Suppressor macrophage treated with lipopolysaccharide for 4 hours (primary cell): ENCODE measurements at regions not wholly inside any gene's neighbourhood (a gene's known extent, or its start where the extent isn't known, plus 50 kb on each side); places are given as distances from the start of the nearest gene placed in this dataset.

ENCODE experiments used
- DNase-seq: peaks from one replicate; pipeline ENCODE4 v3.0.0-alpha.2; 2020

GRCh38 chr10:43754569-43755260 is 106.0 kb upstream of the ZNF32 start:
- no peak for DNase-seq

GRCh38 chr10:43753397-43754061 is 104.8 kb upstream of the ZNF32 start:
- DNase-seq = no peak

- no peak for DNase-seq
Measured at GRCh38 chr10:43752682-43753081, 104.0 kb upstream of the ZNF32 start.

- no peak for DNase-seq
Measured at GRCh38 chr10:43751646-43752045, 103.0 kb upstream of the ZNF32 start.

- no peak for DNase-seq
Measured at GRCh38 chr10:43749940-43750552, 101.4 kb upstream of the ZNF32 start.

GRCh38 chr10:43749145-43749576 is 100.5 kb upstream of the ZNF32 start:
- no peak for DNase-seq

- no peak for DNase-seq
Measured at GRCh38 chr10:43748560-43748959, 99.9 kb upstream of the ZNF32 start.

- no peak for DNase-seq
Measured at GRCh38 chr10:43746906-43747305, 98.2 kb upstream of the ZNF32 start.

- DNase-seq = no peak
Measured at GRCh38 chr10:43739161-43739560, 90.5 kb upstream of the ZNF32 start.

- DNase-seq = no peak
Measured at GRCh38 chr10:43737003-43737402, 88.3 kb upstream of the ZNF32 start.

- no peak for DNase-seq
Measured at GRCh38 chr10:43735907-43736306, 87.2 kb upstream of the ZNF32 start.

GRCh38 chr10:43734716-43735115 is 86.0 kb upstream of the ZNF32 start:
- no peak for DNase-seq

- no peak for DNase-seq
Measured at GRCh38 chr10:43731486-43731885, 82.8 kb upstream of the ZNF32 start.

- DNase-seq = no peak
Measured at GRCh38 chr10:43728425-43728824, 79.7 kb upstream of the ZNF32 start.

- DNase-seq = no peak
Measured at GRCh38 chr10:43727935-43728334, 79.3 kb upstream of the ZNF32 start.

GRCh38 chr10:43715334-43715733 is 66.7 kb upstream of the ZNF32 start:
- no peak for DNase-seq

GRCh38 chr10:43712821-43713584 is 64.3 kb upstream of the ZNF32 start:
- no peak for DNase-seq

- no peak for DNase-seq
Measured at GRCh38 chr10:43710772-43711471, 62.2 kb upstream of the ZNF32 start.

- DNase-seq = no peak
Measured at GRCh38 chr10:43708262-43708661, 59.6 kb upstream of the ZNF32 start.

- DNase-seq = no peak
Measured at GRCh38 chr10:43707770-43708169, 59.1 kb upstream of the ZNF32 start.

- DNase-seq = no peak
Measured at GRCh38 chr10:43706166-43706565, 57.5 kb upstream of the ZNF32 start.

GRCh38 chr10:43703286-43703685 is 54.6 kb upstream of the ZNF32 start:
- no peak for DNase-seq

GRCh38 chr10:43702936-43703281 is 54.2 kb upstream of the ZNF32 start:
- no peak for DNase-seq
